ENCODE measurements at regions not wholly inside any gene's neighbourhood (a gene's known extent, or its start where the extent isn't known, plus 50 kb on each side); places are given as distances from the start of the nearest gene placed in this dataset.

GRCh38 chr2:59889305-59889704 is 664.1 kb downstream of the BCL11A start:
- Histone ChIP-seq H2BK15ac (ENCODE audit: low read length) (no peak overlapping the region), H3K79me1 (ENCODE audit: low read depth, low read length) (no peaks in the 10 kb centered on the region), H4K91ac (replicated peaks; ENCODE audit: insufficient read length, low read length) (no peak overlapping the region), H3K79me2 (ENCODE audit: control insufficient read depth in 1 of 2, insufficient read depth in 2 of 2, low read length in 2 of 2) (no peaks in the 10 kb centered on the region), H3K4me3 (ENCODE audit: extremely low read depth in 1 of 4, insufficient read depth in 2 of 4, low read depth in 3 of 4, low read length in 4 of 4) (no peak overlapping the region), H4K5ac (ENCODE audit: insufficient read length, low read depth, low read length) (no peak overlapping the region), H4K8ac (ENCODE audit: extremely low read depth, insufficient read depth, low read length) (no peak overlapping the region), H4K20me1 (replicated peaks in 1 of 2; ENCODE audit: control insufficient read depth in 1 of 2, insufficient read depth in 2 of 2, low read length in 2 of 2) (no peaks in the 10 kb centered on the region), H3K27ac (ENCODE audit: low read depth, low read length) (no peak overlapping the region), H3K56ac (replicated peaks; ENCODE audit: insufficient read length, low read depth, low read length) (no peak overlapping the region), H3K36me3 (ENCODE audit: control insufficient read depth in 2 of 4, insufficient read depth in 4 of 4, low read length in 3 of 4) (no peaks in the 10 kb centered on the region), H2AK5ac (ENCODE audit: low read depth, low read length) (no peak overlapping the region), H3K4me1 (replicated peaks in 1 of 4; ENCODE audit: control insufficient read depth in 3 of 4, insufficient read depth in 4 of 4, low read length in 3 of 4) (peaks cover 2 to 8% (median 4%) of the 10 kb centered on the region in 4 experiments; a peak in 5 of 7 replicates), H3K27me3 (replicated peaks in 1 of 4; ENCODE audit: control insufficient read depth in 3 of 4, extremely low read depth in 1 of 4, insufficient read depth in 3 of 4, low read length in 3 of 4) (no peaks in the 10 kb centered on the region), H3K9ac (replicated peaks in 1 of 4; ENCODE audit: extremely low read depth in 1 of 4, low read depth in 3 of 4, low read length in 3 of 4) (no peak overlapping the region), H2BK5ac (ENCODE audit: low read depth, low read length) (no peak overlapping the region), H3K18ac (ENCODE audit: extremely low read depth, low read length) (no peak overlapping the region), H3K23ac (ENCODE audit: insufficient read length) (no peak overlapping the region), H3K14ac (ENCODE audit: insufficient read length) (no peak overlapping the region), H3K4ac (replicated peaks; ENCODE audit: insufficient read length, low read depth, low read length) (no peak overlapping the region), H3K23me2 (ENCODE audit: low read depth, low read length) (no peaks in the 10 kb centered on the region), H3K9me3 (ENCODE audit: insufficient read depth in 2 of 2, low read depth in 1 of 2, low read length in 1 of 2) (no peaks in the 10 kb centered on the region), H3K4me2 (ENCODE audit: insufficient read depth in 1 of 2, low read depth in 2 of 2, low read length in 2 of 2) (no peak overlapping the region), H2BK12ac (ENCODE audit: low read depth, low read length) (no peak overlapping the region), H2BK20ac (ENCODE audit: low read length) (no peak overlapping the region), H2BK120ac (replicated peaks; ENCODE audit: low read depth, low read length) (no peak overlapping the region), H2AFZ (ENCODE audit: low read length) (no peak overlapping the region)
- CTCF ChIA-PET (ENCODE audit: partially characterized antibody) = interaction anchor here (0.6 to 3.1 kb wide), 2 partner anchors 43 to 44 kb away, joined by 3 to 16 read pairs; no protein-coding TSS in a partner anchor
- 95% methylated on average over 8 of the region's 8 CpGs; no CpG with 5 or more reads in 1 of the 2 experiments for WGBS, 2 experiments (ENCODE audit: extremely low coverage in 1 of 2, insufficient coverage in 1 of 2, insufficient read length in 1 of 2, insufficient replicate concordance in 2 of 2, low coverage in 1 of 2, low lambda C conversion rate in 2 of 2, missing lambda C conversion rate in 1 of 2)
- POLR2A ChIA-PET (ENCODE audit: partially characterized antibody) = interaction anchor here (1.2 kb wide), 1 partner anchor 14 kb away, joined by 3 read pairs; no protein-coding TSS in a partner anchor
- no peak for DNase-seq (ENCODE audit: low read depth in 1 of 2, low spot score in 2 of 2)
- TF ChIP-seq POLR2A (IDR thresholded peaks at IDR 0.05; ENCODE audit: control extremely low read depth in 1 of 2, low read depth in 2 of 2, low read length in 2 of 2) = no peak
- no peak for TF ChIP-seq PHF8 (conservative IDR thresholded peaks at IDR 0.05; ENCODE audit: low read depth, low read length)
- no peak for TF ChIP-seq CREB1 (IDR thresholded peaks at IDR 0.05)
- TF ChIP-seq JUND (IDR thresholded peaks at IDR 0.05; ENCODE audit: low read length) = no peak
- no peak for TF ChIP-seq HDAC2 (IDR thresholded peaks at IDR 0.05; ENCODE audit: borderline replicate concordance in 1 of 2, low read depth in 2 of 2, low read length in 2 of 2)
- TF ChIP-seq BACH1 (IDR thresholded peaks at IDR 0.05; ENCODE audit: low read length) = no peak
- no peak for TF ChIP-seq EGR1 (IDR thresholded peaks at IDR 0.05; ENCODE audit: borderline replicate concordance, low read depth, low read length)
- no peak for FAIRE-seq
